Neuron (in vitro differentiated cells): ENCODE measurements at regions not wholly inside any gene's neighbourhood (a gene's known extent, or its start where the extent isn't known, plus 50 kb on each side); places are given as distances from the start of the nearest gene placed in this dataset.

Experiments
- H2AFZ ChIP-seq: one replicate; pipeline ENCODE4 v1.6.1; 2013; ENCODE audit warnings: low read depth, mild to moderate bottlenecking, inconsistent platforms, low read length, moderate library complexity
- H3K27me3 ChIP-seq: one replicate; pipeline ENCODE4 v1.6.1; 2013; ENCODE audit warnings: low read length; ENCODE audit not compliant: insufficient read depth
- H3K36me3 ChIP-seq: one replicate; pipeline ENCODE4 v1.6.1; 2013; ENCODE audit warnings: low read length; ENCODE audit not compliant: insufficient read depth
- H3K4me1 ChIP-seq: one replicate; pipeline ENCODE4 v1.6.1; 2013; ENCODE audit warnings: low read length; ENCODE audit not compliant: insufficient read depth
- H3K4me3 ChIP-seq: 2 replicates; pipeline ENCODE4 v1.5.1; 2013; ENCODE audit warnings: mild to moderate bottlenecking, low read length, moderate library complexity
- H3K9me3 ChIP-seq: one replicate; pipeline ENCODE4 v1.6.1; 2013; ENCODE audit warnings: low read length

GRCh38 chr9:557601-558201, 283.8 kb upstream of the DMRT1 start:
- Histone ChIP-seq H3K4me1 (peaks cover under 1% of the 10 kb centered on the region), H3K4me3 (no peak overlapping the region), H3K9me3 (no peaks in the 10 kb centered on the region), H3K36me3 (no peaks in the 10 kb centered on the region), H2AFZ (no peak overlapping the region), H3K27me3 (no peaks in the 10 kb centered on the region)

DNA sequence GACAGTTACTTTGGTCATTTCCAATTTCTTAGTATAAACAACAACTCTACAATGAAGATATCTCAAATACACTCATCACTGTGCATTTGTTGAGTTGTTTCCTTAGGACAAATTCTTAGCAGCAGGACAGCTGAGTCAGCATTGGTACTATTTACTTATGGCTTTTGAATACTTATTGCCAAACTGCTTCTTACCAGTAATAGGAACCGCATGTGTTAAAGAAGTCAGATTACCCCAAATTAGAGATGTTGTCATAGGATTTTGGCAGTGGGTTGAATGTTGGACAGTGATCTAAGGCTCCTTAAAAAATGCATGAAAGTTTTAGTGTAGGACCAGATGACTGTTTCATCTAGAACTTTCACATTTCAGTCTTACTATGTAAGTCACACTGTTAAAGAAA, 280.1 kb upstream of the DMRT1 start:
- H3K27me3 ChIP-seq = no peaks in the 10 kb centered on the region

DNA sequence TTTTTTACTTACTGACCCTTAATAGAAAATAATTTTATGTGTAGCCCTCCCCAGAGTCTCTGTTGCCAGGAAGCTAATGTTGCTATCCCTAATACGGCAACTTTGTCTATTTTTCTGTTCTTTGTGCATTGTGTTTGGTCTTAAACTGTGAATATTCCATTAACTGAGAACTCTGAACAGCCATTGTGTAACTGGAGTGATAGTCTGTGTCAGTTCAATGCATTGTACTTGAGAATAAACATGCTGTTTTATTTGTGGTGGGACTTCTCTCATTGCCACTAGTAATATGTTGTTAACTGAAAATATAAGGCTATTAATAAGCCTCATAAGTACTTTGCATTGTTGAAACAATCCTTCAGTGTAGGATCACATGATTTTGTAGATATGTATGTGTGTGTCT, 278.3 kb upstream of the DMRT1 start:
- Histone ChIP-seq H3K9me3 (no peaks in the 10 kb centered on the region), H3K27me3 (no peaks in the 10 kb centered on the region), H2AFZ (no peak overlapping the region), H3K4me3 (no peak overlapping the region), H3K36me3 (no peaks in the 10 kb centered on the region), H3K4me1 (peaks cover 11% of the 10 kb centered on the region)

More for the DNA sequence above, 280.1 kb upstream of the DMRT1 start:
- H2AFZ ChIP-seq = no peak overlapping the region
- H3K9me3 ChIP-seq = no peaks in the 10 kb centered on the region
- H3K4me3 ChIP-seq = no peak overlapping the region
- peaks cover 11% of the 10 kb centered on the region for H3K4me1 ChIP-seq
- no peaks in the 10 kb centered on the region for H3K36me3 ChIP-seq

GRCh38 chr9:565528-565927, 276.0 kb upstream of the DMRT1 start:
- no peaks in the 10 kb centered on the region for H3K36me3 ChIP-seq
- H3K4me1 ChIP-seq = peaks cover 11% of the 10 kb centered on the region
- no peaks in the 10 kb centered on the region for H3K9me3 ChIP-seq
- H3K27me3 ChIP-seq = no peaks in the 10 kb centered on the region
- H2AFZ ChIP-seq = no peak overlapping the region
- no peak overlapping the region for H3K4me3 ChIP-seq

- Histone ChIP-seq H3K36me3 (no peaks in the 10 kb centered on the region), H3K27me3 (no peaks in the 10 kb centered on the region), H3K9me3 (no peaks in the 10 kb centered on the region), H3K4me3 (no peak overlapping the region), H2AFZ (no peak overlapping the region), H3K4me1 (peaks cover 14% of the 10 kb centered on the region)
Observed at GRCh38 chr9:567128-567746, 274.3 kb upstream of the DMRT1 start.

DNA sequence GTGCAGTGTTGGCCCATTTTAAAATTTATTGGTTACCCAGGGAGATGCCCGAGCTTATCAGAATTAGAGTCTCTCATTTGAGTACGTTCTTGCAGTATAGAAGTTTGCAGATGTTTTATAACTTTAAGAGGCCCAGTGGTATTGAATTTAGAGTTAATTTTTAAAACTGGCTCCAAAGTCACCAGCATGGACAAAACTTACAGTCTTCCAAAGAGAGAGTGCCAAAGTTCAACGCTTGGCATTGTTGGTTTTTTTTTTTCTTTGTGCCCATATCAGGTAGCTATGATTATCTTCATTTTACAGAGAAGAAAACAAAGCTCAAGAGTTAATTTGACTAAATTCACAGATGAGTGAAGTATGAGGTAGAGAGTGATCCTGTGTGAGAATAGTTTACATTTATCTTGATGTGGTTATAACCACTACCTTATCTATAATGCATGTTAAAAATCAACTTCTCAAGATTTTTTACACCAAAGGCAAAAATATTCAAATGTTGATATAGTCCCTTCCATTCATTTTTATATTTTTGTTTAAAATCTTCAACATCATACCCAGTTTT, 273.7 kb upstream of the DMRT1 start:
- Histone ChIP-seq H3K36me3 (no peaks in the 10 kb centered on the region), H3K4me1 (peaks cover 11% of the 10 kb centered on the region), H3K27me3 (no peaks in the 10 kb centered on the region), H3K4me3 (no peak overlapping the region), H2AFZ (no peak overlapping the region), H3K9me3 (no peaks in the 10 kb centered on the region)

DNA sequence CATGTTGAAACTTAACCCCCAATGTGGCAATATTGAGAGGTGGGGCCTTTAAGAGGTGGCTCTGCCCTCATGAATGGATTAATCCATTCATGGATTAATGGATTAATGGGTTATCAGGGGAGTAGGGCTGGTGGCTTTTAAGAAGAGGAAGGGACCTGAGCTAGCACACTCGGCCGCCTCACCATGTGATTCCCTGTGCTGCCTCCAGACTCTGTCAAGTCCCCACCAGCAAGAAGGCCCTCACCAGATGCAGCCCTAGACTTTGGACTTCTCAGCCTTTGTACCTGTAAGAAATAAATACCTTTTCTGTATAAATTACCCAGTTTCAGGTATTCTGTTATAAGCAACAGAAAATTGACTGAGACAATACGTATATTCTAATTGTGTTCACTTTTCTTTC, 272.2 kb upstream of the DMRT1 start:
- H3K27me3 ChIP-seq = no peaks in the 10 kb centered on the region
- H3K9me3 ChIP-seq = no peaks in the 10 kb centered on the region
- no peak overlapping the region for H3K4me3 ChIP-seq
- H2AFZ ChIP-seq = no peak overlapping the region
- no peaks in the 10 kb centered on the region for H3K36me3 ChIP-seq
- H3K4me1 ChIP-seq = peaks cover 12% of the 10 kb centered on the region

DNA sequence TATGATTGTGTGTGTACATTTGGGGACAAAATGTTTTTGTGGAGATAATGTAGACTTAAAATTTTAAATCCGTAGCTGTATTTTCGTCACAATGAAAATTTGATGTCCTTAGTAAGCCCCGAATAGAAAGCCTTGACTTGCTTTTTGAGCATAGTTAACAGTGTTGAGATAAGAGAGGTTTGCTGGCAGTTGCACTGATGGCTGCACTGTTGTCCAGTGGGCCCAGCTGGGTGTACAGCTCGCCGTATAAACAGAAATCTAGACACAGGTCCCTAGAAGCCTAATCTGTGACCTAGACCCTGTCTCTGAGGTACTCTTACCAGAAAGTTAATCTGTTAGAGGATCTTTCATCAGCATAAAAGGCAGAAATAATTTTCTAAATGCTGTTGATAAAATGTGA, 271.3 kb upstream of the DMRT1 start:
- Histone ChIP-seq H3K27me3 (no peaks in the 10 kb centered on the region), H3K9me3 (no peaks in the 10 kb centered on the region), H2AFZ (no peak overlapping the region), H3K4me3 (no peak overlapping the region), H3K36me3 (no peaks in the 10 kb centered on the region), H3K4me1 (peaks cover 12% of the 10 kb centered on the region)

DNA sequence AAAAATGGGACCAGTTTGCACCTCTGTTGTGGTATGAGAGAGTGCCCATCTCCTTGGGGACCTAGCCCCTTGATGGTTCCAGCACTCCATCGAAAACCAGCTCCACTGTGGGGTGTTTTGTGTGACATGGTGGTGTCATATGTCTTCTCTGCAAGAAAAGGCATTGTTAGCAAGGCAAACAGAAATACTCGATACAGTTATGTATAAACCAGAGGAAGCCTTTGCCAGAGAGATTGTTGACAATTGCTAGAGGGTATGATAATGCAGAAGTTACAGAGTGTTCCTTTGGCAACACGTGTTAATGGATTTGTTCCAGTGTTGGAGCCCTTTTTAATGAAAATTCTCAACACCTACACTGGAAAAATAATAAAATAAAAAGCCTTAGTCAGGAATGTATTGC, 270.4 kb upstream of the DMRT1 start:
- Histone ChIP-seq H3K27me3 (no peaks in the 10 kb centered on the region), H3K4me1 (peaks cover 12% of the 10 kb centered on the region), H3K9me3 (no peaks in the 10 kb centered on the region), H2AFZ (no peak overlapping the region), H3K36me3 (no peaks in the 10 kb centered on the region), H3K4me3 (no peak overlapping the region)

- Histone ChIP-seq H3K27me3 (no peaks in the 10 kb centered on the region), H3K9me3 (no peaks in the 10 kb centered on the region), H3K4me1 (peaks cover 12% of the 10 kb centered on the region), H2AFZ (no peak overlapping the region), H3K4me3 (no peak overlapping the region), H3K36me3 (no peaks in the 10 kb centered on the region)
Observed at GRCh38 chr9:571741-572140, 269.8 kb upstream of the DMRT1 start.

- H2AFZ ChIP-seq = peak overlapping the region; percentile 68
- H3K27me3 ChIP-seq = no peaks in the 10 kb centered on the region
- H3K36me3 ChIP-seq = no peaks in the 10 kb centered on the region
- H3K4me1 ChIP-seq = peaks cover 12% of the 10 kb centered on the region
- H3K4me3 ChIP-seq = peak overlapping the region; percentile 7
- H3K9me3 ChIP-seq = no peaks in the 10 kb centered on the region
Observed at GRCh38 chr9:573691-574410, 267.6 kb upstream of the DMRT1 start.

DNA sequence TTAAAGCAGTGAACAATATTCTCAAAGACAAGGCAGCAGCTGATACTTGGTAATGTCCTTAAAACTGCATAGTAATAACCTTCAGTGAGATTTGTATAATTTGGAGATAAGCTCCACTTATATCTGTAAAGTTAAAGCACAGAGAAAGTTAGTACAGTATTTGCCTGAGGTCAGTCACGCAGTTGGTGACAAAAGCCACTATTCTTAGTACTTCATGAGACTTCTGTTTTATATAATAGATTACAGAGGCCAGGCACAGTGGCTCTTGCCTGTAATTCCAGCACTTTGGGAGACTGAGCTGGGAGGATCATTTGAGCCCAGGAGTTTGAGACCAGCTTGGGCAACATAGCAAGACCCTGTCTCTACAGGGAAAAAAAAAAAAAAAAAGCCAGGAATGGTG, 266.4 kb upstream of the DMRT1 start:
- Histone ChIP-seq H3K4me1 (peaks cover 12% of the 10 kb centered on the region), H3K9me3 (no peaks in the 10 kb centered on the region), H2AFZ (no peak overlapping the region), H3K36me3 (no peaks in the 10 kb centered on the region), H3K27me3 (no peaks in the 10 kb centered on the region), H3K4me3 (no peak overlapping the region)

DNA sequence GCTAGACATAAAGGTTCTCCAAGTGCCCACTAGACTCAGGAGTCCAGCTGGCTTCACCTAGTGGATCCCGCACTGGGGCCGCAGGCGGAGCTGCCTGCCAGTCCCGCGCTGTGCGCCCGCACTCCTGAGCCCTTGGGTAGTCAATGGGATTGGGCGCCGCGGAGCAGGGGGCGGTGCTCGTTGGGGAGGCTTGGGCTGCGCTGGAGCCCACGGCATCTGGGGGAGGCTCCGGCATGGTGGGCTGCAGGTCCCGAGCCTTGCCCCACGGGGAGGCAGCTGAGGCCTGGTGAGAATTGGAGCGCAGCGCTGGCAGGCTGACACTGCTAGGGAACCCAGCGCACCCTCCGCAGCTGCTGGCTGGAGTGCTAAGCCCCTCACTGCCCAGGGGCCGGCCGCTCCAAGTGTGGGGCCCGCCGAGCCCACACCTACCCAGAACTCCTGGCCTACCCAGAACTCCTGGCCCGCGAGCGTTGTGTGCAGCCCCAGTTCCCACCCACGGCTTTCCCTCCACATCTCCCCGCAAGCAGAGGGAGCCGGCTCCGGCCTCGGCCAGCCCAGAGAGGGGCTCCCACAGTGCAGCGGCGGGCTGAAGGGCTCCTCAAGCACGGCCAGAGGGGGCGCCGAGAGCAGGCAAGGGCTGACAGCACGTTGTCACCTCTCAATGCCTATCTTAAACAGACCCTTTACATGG, 260.7 kb upstream of the DMRT1 start:
- Histone ChIP-seq H3K9me3 (peaks cover 2% of the 10 kb centered on the region), H3K4me3 (no peak overlapping the region), H3K27me3 (no peaks in the 10 kb centered on the region), H2AFZ (no peak overlapping the region), H3K4me1 (no peaks in the 10 kb centered on the region), H3K36me3 (no peaks in the 10 kb centered on the region)
